GM12891 (cell line): ENCODE measurements at regions not wholly inside any gene's neighbourhood (a gene's known extent, or its start where the extent isn't known, plus 50 kb on each side); places are given as distances from the start of the nearest gene placed in this dataset.

Experiments used
- DNase-seq: peaks from one replicate; pipeline ENCODE4 v3.0.0; 2011; ENCODE audit warnings: low spot score; ENCODE audit not compliant: insufficient read length
- FAIRE-seq: peaks from 2 replicates; lab custom pipeline; 2011; peaks lifted over from hg19 to GRCh38; lab: Jason Lieb, UNC
- PAX5 ChIP-seq: IDR thresholded peaks from 2 replicates; pipeline ENCODE4 v1.6.1; 2011; ENCODE audit warnings: low read length, moderate library complexity, mild to moderate bottlenecking; ENCODE audit not compliant: insufficient read depth, severe bottlenecking
- POLR2A ChIP-seq: IDR thresholded peaks from 2 replicates; pipeline ENCODE4 v1.6.1; 2011; ENCODE audit warnings: low read depth, low read length, control low read depth
- POLR2AphosphoS5 ChIP-seq: IDR thresholded peaks from 2 replicates; pipeline ENCODE4 v1.6.1; 2011; ENCODE audit warnings: low read depth, low read length, control low read depth
- POU2F2 ChIP-seq: IDR thresholded peaks from 2 replicates; pipeline ENCODE4 v1.6.1; 2011; ENCODE audit warnings: low read depth, mild to moderate bottlenecking, control low read depth, low read length, moderate library complexity
- SPI1 ChIP-seq: IDR thresholded peaks from 2 replicates; pipeline ENCODE4 v1.6.1; 2011; ENCODE audit warnings: low read depth, low read length, control low read depth
- TAF1 ChIP-seq: IDR thresholded peaks from 2 replicates; pipeline ENCODE4 v1.6.1; 2011; ENCODE audit warnings: low read depth, low read length, control low read depth

- FAIRE-seq = no peak
- TF ChIP-seq PAX5 = no peak
- TF ChIP-seq POLR2A = no peak
- no peak for TF ChIP-seq SPI1
- no peak for TF ChIP-seq TAF1
- TF ChIP-seq POU2F2 = no peak
- TF ChIP-seq POLR2AphosphoS5 = no peak
- DNase-seq = no peak
These were observed 245.1 kb downstream of the C16orf95 start for GRCh38 chr16:87072101-87072500.

DNA sequence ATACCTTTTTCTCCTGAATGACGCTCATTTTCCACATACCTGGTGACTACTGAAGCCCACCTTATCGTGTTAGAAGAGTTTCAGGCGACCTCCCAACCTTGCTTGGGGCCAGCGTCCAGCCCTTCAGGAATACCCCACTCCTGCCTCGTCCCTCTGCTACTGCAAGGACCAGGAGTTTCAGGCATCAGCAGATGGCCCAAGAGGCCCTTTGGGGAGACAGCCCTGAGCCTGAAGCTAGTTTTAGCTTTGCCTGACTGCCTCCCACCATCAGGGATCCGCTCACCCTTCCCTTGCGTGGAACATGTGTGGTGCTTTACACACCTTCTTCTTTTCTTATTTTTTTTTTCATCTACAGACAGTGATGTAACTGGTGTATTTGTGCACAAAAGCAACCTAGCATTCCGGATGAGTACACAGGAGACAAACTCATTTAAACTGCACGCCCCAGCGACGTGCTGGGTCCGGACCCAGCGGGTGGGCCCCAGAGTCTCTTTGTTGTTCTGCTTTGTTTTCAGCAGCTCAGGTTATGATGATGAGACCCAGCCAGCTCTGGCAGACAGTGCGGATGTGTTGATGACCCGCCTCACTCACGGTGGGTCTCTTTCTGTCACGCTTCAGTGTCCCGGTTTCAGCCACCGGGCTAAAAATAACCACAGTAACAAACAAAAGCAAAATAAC lies 242.4 kb downstream of the C16orf95 start:
- DNase-seq (no peak), FAIRE-seq (no peak)
- TF ChIP-seq POLR2AphosphoS5 (no peak), POLR2A (no peak), TAF1 (no peak)

- TF ChIP-seq POU2F2 (no peak), PAX5 (no peak), POLR2A (no peak), POLR2AphosphoS5 (no peak), TAF1 (no peak), SPI1 (no peak)
- DNase-seq = no peak
These were observed 241.8 kb downstream of the C16orf95 start for GRCh38 chr16:87075319-87075860.

DNA sequence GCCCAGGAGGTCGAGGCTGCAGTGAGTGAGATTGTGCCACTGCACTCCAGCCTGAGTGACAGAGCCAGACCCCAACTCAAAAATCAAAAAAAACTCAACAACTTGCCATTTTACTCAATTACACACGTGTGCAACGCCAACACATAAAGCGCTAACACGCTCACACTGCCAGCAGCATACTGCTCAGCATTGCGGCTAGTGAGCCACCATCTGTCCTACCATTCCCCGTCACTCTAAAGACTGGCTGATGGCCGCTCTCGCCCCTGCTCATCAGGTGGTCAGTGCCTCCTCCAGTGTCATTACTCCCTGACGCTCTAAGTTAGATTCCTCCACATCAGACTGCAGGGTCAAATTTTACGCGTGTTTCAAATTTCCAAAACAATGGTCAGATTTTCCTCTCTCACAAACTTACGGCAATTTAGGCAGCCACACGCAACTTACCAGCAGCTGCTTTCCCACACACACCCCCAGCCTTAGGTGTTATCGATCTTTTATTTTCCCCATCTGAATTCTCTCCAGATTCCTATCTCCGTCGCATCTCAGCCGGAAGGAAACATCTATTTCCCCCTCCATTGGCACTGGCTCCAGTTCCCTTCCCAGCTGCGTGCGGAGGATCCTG lies 240.8 kb downstream of the C16orf95 start:
- no peak for FAIRE-seq
- TF ChIP-seq POU2F2 (no peak), SPI1 (no peak), POLR2A (no peak), PAX5 (no peak), TAF1 (no peak), POLR2AphosphoS5 (no peak)
- no peak for DNase-seq

More at GRCh38 chr16:87075319-87075860, 241.8 kb downstream of the C16orf95 start:
- no peak for FAIRE-seq

DNA sequence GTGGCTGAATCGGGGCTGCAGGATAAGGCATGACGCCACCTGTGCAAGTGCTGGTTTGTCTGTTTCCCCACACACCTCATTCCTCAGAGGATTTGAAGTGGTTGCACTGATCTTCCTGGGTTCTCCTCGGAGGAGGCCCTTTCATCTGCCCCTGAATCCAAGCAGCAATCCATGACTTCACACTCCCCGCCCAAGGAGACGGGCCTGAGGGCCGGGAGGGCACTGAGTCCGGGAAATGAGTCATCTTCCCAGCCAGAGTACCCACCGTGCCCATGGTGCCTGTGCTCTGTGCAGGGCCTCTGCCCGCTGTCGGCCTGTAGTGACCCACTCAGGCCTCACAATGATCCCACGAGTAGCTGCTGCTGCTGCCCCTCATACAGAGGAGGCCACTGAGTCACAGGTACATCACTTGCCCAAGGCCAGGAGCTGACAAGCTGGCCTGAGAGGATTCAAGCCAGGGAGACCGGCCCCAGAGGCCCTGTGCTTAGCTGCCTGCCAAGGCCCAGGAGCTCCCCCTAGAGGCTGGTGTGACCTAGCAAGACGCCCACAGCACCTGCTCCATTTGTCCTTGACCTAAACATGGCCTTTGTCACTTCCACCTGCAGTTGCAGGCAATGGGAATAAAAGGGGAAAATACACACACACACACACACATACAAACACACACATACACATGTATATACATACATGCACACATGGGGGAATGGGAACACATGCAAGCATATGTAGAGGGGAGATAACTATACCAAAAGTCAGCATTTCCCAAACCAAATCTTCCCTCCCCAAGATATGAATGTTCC lies 240.0 kb downstream of the C16orf95 start:
- no peak for TF ChIP-seq PAX5
- no peak for TF ChIP-seq POLR2A
- TF ChIP-seq TAF1 = no peak
- TF ChIP-seq SPI1 = no peak
- no peak for TF ChIP-seq POU2F2
- TF ChIP-seq POLR2AphosphoS5 = no peak
- FAIRE-seq (no peak), DNase-seq (no peak)

GRCh38 chr16:87077750-87078127 lies 239.5 kb downstream of the C16orf95 start:
- TF ChIP-seq POLR2A (no peak), POU2F2 (no peak), SPI1 (no peak), POLR2AphosphoS5 (no peak), TAF1 (no peak), PAX5 (no peak)
- no peak for FAIRE-seq
- no peak for DNase-seq

GRCh38 chr16:87080571-87081167 lies 236.5 kb downstream of the C16orf95 start:
- FAIRE-seq (no peak), DNase-seq (no peak)
- TF ChIP-seq POLR2AphosphoS5 = no peak
- TF ChIP-seq PAX5 = no peak
- no peak for TF ChIP-seq POLR2A
- TF ChIP-seq SPI1 = no peak
- TF ChIP-seq POU2F2 = no peak
- TF ChIP-seq TAF1 = no peak

- TF ChIP-seq POLR2AphosphoS5 = no peak
- TF ChIP-seq SPI1 = no peak
- TF ChIP-seq POLR2A = no peak
- no peak for TF ChIP-seq PAX5
- DNase-seq (no peak), FAIRE-seq (no peak)
These were observed 231.8 kb downstream of the C16orf95 start for GRCh38 chr16:87085441-87085840.
